ENCODE measurements at regions not wholly inside any gene's neighbourhood (a gene's known extent, or its start where the extent isn't known, plus 50 kb on each side); places are given as distances from the start of the nearest gene placed in this dataset.

DNA sequence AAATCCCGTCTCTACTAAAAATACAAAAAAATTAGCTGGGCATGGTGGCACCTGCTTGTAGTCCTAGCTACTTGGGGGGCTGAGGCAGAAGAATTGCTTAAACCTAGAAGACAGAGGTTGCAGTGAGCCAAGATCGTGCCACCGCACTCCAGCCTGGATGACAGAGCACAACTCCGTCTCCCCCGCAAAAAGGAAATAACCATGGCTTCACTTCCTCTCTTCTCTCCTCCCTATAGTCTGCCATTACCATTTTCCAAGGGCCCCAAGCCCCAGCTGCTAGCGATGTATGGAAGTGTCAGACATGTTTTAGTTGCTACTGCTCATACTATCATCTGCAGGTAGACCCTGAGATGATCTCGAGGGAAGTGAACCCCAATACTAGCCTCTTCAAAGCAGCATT is 177.3 kb upstream of the FAM9B start:
- TF ChIP-seq, protein P1, sequence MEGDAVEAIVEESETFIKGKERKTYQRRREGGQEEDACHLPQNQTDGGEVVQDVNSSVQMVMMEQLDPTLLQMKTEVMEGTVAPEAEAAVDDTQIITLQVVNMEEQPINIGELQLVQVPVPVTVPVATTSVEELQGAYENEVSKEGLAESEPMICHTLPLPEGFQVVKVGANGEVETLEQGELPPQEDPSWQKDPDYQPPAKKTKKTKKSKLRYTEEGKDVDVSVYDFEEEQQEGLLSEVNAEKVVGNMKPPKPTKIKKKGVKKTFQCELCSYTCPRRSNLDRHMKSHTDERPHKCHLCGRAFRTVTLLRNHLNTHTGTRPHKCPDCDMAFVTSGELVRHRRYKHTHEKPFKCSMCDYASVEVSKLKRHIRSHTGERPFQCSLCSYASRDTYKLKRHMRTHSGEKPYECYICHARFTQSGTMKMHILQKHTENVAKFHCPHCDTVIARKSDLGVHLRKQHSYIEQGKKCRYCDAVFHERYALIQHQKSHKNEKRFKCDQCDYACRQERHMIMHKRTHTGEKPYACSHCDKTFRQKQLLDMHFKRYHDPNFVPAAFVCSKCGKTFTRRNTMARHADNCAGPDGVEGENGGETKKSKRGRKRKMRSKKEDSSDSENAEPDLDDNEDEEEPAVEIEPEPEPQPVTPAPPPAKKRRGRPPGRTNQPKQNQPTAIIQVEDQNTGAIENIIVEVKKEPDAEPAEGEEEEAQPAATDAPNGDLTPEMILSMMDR (IDR thresholded peaks at IDR 0.05) = no peak
- TF ChIP-seq POLR2A (IDR thresholded peaks at IDR 0.05) = no peak

Measured in right lobe of liver (tissue), 4 donors.